DMS 273 (cell line): ENCODE measurements at regions not wholly inside any gene's neighbourhood (a gene's known extent, or its start where the extent isn't known, plus 50 kb on each side); places are given as distances from the start of the nearest gene placed in this dataset.

ENCODE experiments used
- DNase-seq: peaks from one replicate; lab custom pipeline; 2025; ENCODE audit not compliant: unreplicated experiment; lab: John Stamatoyannopoulos, UW

DNA sequence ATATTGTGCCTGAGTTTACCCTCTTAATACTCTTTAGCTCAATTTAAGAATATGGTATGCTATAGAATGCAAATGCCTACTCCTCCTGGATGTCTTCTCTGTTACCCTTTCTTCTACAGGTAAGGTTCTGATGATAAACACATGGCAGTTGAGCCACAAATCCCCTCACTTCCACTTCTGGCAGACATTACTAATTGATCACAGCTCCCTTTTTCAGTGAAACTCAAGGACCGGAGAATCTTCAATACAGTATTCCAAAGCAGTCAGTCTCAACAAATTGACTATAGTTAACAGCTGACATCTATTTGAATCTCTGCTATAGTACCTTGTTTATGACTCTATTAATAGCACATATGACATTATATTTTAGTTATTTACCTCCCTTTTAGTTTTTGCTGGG, 232.1 kb upstream of the ADAMTS9 start:
- DNase-seq, result no peak

DNA sequence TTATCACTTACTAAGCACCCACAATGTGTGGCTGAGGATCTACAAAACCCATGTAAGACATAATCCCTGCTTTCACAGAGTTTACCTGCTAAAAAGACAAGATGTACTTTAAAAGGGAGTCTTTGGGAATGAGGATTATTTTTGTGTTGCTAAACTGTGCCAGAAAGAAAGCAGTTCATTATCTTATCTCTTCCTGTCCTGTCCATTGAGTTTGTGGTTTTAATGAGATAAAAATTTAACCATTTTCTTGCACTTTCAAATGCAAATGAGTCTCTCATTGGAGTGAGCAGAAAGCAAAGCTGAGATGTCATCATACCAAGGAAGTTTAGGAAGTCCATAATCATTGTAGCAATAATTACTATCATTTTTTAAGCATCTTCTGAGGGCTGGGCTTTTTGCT, 231.2 kb upstream of the ADAMTS9 start:
- DNase-seq, result no peak

DNA sequence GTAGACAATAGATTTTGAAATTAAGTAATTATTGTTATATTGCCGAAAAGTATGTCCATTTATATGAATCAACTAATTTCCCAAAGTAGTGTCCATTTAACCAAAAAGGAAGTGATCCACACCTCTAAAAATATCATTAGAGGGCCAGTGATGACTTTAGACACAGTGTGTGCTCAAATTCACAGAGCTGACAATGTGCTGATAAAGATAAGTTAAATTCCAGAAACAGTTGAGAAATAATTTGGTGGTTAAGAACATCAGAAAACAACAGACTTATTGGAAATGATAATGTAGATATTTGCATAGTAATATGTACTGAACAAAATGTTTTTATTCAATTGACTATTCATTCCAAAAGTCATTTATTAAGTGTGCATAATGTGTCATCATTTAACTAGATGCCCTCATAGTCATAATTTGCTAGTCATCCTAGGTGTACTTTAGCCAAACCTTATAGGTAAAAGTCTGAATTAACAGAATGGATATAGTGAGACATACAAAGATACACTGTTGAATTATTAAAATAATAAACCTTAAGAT, 230.2 kb upstream of the ADAMTS9 start:
- no peak for DNase-seq

DNA sequence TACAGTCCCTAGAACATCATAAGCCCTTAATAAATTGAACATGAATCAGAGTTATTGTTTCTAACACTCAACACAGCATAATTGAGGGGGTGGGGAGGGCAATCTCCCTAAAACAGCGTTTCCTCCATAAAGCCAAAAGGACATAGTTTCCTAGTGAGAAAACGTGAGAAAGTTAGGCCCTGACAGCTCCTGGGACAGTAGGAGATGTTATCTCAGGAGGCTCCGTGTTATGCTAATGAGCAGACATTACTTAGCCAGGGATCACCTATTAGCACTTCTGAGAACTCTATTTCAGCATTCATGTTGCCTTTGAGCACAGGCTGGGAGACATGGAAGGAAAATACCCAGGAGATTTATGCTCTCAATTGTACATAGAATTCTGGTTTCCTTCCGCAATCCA, 229.1 kb upstream of the ADAMTS9 start:
- no peak for DNase-seq

DNA sequence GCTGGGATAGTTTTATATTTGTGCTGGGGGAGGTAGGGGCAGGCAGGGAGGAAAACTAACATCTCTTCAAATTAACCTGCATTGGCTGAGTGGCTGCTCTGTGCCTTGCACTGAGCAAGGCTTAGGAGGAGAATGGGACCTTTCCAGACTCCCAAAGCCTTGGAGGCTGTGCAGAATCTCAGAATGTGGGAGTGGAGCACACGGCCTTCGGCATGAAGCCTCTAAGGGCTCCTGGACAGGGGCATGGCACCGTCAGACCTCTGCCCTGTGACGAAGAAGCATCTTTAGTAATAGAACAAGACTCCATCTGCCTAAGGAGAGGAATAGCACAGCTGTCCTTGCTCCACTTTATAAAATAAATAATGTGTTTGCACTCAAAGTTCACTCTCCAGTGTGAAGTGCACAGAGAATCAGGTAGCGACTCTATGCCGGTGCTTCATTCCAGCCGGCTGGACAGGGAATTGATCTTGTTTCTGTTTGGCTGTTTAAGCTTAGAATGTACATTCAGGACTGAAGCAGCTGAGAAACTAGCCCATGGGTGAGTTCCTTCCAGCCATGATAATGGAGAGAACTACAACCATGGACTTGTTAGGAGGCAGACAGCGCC, 228.5 kb upstream of the ADAMTS9 start:
- DNase-seq, result no peak

DNA sequence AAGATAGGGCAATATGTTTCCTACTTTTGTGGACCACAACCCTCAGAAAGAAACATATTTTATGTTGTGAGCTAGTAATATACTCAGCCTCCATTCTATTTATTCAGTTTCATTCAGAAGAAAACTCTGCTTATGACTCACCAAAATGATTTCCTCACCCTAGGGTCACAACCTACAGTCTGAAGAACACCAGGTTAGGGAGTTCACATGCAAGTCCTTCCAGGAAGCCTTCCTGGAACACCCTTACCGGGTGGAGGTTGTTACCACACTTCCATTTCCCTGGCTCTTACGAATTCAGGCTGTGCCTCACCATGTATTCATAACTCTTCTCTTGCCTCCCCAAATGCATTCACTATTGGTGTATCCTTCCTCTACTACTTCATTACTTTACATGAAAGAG, 228.0 kb upstream of the ADAMTS9 start:
- DNase-seq, result no peak

DNA sequence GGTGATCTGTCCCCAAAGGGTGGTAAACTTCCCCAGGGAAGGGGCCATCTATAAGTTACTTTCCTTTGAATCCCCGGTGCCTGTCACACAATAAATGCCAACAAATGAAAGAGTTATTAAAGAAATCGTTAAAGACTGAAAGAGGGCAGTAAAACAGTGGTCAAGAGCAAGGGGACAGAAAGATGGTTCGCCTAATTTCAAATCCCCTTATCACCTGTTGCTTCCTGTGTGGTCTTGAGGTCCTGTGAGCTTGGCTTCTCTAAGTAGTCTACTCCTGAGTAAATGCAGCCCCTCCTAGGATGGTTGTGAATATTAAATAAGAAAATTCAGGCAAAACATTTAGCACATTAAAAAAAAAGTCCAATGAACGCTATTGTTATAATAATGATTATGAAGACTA, 225.7 kb upstream of the ADAMTS9 start:
- no peak for DNase-seq

DNA sequence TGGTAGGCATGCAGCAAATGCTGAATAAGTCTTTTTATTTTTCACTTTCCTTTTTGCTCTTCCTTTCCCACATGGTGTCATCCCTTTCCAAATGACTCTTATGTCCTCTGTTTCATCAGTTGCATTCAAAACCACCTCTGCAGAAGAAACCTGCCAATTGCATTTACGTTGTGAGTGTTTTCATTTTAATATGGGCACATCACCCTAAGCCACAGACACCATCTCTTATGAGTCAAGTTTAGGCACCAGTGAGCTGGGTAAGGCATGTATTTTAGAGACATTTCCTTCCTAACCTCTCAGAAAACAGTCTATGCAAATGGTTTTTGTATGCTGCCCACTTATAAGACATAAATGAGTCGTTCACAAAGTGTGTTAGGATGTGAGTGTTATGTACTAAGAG, 223.3 kb upstream of the ADAMTS9 start:
- DNase-seq, result no peak

DNA sequence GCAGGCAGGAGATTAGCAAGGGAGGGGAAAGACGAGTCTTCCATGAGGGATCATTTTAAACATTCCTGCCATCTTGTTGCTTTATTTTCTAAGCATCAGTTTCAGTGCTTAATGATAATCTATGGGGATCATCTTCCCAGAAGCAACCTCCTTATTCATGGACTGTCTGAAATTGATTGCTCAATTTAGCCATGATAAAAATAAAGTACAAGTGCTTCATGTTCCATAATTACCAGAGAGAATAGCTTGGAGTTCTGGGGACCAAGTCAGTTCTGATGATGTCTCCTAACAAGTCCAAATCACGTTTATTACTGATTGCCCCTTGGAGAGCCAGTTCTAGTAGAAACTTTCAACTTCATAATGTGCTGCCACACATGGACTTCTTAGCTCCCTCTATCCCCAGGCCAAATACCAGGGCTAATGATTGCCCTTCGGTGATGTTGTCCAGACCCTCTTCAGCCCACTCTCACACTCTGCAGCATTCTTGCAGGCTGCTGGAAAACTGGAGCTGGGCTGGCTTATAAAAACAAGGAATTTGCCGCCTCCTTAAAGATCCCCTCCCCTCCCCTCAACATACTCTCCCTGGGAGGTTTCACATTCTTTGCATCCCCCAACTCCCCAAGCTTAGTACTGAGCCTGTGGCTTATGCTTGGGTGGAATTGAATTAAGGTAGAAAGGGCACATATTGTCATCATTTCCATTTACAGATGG, 222.1 kb upstream of the ADAMTS9 start:
- DNase-seq, result no peak

DNA sequence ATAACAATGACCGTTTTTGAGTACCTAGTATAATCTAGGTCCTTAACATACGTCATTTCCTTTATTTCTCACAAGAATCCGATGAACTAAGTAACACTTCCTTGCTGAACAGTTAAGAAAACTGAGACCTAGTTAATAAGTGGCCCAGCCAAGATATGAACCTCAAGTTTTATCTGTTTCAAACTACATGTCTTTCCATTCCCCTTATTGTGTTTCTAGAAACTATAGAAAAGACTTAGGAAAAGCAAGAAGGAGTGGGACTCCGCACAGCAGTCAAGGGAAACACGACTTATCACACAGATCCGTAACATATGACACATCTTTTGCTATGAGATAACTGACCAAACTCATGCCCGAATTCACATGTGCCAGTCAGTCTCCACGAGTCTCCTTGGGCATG, 221.2 kb upstream of the ADAMTS9 start:
- DNase-seq, result no peak

DNA sequence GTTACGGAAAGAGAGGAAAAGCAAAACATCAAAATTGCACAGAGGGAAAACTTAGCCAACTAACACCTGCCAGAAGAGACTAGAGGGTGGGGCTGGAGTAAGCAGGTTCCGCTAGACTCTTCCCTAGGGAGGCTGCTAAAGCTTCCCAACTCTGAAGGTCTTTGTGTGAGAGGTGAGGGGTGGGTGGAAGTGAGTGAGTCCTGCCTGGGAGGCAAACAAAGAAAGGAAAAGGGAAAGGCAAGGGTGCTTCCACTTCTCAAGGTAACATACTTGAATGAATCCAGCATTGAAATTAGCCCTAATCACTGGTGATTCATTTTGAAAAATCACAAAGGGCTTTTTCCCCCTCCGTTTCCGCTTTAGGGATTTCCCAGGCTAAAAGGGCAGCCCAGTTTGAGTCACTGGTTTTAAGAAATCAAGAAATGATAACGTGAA, 220.5 kb upstream of the ADAMTS9 start:
- DNase-seq, result no peak

DNA sequence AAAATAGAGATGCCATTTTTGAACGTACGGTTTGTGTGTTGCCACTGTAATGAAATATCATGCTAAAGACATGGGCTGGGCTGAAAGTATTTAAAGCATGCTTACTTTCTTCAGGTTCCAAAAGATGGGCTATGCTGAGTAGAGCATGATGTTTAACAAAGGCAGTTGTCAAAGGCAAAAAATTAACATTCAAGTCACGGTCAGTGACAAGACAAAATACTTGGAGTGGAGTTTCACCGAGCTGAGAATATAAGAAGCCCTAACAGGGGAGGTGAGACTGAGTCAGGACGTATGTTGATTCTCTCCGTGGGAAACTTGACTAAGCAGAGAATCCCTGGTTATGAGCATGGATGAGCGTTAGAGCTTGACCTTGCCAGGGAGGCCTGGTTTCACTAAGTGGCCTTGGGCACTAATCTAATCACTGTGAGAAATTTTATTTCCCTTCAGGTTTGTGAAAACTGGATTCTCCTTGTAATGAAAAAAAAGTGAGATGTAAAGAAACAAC, 218.2 kb upstream of the ADAMTS9 start:
- no peak for DNase-seq

DNA sequence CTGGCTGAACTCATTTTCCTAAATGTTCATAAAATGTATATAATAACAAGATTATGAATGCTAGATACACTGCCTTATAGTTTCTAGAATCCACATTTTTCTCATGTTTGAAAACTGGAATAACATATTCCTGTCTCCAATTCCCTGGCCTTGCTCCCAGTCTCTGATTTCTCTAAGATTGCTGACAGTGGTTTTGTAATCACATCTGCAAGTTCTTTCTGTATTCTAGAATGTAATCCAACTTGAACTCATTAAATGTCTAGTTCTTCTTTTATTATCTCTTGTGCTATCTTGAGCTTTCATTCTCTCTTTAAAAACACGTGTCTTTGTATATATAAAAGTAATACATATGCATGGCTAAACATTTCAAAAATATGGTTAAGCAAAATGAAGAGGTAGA, 215.2 kb upstream of the ADAMTS9 start:
- no peak for DNase-seq

DNA sequence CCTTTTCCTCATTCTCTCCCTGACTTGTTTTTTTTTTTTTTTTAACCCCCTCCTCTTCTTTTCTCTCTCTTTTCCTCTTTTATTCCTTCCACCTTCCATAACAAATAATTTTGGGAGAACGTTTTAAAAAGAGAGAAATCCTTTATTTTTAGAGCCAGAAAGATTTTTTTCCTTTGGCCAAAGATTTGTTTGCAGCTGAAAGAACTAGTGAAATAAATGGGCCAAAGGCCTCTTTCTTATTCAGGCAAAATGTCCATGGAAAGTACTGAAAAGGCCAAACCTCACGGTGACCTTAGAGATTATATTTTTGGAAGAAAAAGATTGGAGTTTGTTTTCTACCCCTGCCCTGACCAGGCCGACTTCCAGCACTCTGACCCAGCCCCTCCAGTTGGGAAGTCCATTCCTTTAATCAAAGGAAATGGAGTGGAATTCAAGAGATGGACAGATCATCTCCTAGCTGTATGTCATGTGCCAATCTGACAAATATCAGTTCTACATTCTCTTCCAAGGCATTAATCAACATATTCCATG, 214.3 kb upstream of the ADAMTS9 start:
- no peak for DNase-seq

DNA sequence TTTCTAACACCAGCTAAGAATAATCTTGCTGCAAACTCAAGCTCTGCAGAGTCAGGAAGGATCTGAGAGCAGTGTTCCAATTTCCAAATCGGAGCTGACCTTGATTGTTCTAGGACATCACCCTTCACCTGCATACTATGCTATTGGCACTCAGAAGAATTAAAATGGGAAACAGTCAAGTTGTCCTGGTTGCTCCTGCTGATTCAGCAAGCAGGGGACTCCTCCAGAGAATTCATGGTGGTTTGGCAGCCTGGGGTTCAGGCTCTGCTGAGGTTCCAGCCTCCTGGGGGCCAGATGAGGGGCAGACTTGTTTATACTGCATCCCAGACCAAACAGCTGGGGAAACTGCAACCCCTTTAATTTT, 213.7 kb upstream of the ADAMTS9 start:
- no peak for DNase-seq

DNA sequence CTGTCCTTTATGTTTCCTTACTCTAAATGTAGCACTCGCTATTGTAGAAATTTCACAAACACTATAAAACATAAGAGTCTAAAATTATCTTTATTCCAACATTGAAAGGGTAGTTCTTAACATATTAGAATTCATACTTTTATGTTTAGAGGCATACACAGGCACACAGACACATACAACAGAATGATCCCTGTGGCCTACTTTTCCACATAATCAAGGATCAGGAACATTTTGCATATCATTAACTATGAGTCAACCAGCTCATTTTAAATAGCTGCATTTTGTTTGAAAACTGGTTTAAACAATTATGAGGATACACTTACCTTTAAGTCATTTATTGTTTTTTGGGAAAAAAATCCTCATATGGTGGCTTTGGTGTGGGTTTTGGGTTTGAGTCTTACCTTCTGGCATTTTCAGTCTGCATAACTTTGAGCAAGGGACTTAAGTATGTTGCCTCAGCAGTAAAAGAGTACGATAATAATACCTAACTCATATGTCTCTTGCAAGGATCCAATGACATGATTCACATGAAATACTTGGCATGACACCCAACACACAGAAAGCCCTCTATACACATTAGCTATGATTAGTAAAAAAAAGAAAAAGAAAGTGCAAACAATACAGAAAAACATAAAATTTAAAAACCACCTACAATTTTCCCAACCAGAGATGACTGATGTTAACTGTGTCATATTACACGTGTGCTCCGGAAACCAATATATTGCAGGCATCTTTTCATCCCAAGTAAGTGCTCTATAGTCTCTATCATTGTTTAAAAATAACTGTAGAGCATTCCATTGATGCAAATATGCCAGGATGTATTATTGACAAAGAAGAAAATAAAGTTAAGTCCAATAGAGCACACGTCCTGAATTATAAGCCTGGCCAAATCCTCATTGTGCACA, 213.1 kb upstream of the ADAMTS9 start:
- no peak for DNase-seq

DNA sequence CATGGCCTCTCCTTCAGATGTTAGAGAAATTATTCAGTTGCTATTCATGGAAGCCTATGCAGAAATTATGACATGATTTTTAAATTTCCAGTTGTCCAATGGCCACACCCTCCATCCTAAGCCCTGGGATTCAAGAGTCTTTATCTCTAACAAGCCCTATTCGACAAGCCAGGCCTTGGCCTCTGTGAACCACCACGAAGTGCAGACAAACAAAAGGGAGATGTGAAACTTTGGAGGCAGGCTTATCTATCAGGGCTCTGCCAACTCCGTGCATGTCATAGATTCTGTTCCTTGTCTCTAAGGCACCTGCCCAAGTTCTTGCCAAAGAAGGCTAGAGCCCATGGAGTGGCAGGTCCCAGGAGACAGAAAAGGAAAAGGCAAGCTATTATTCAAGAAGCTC, 212.4 kb upstream of the ADAMTS9 start:
- DNase-seq, result no peak

DNA sequence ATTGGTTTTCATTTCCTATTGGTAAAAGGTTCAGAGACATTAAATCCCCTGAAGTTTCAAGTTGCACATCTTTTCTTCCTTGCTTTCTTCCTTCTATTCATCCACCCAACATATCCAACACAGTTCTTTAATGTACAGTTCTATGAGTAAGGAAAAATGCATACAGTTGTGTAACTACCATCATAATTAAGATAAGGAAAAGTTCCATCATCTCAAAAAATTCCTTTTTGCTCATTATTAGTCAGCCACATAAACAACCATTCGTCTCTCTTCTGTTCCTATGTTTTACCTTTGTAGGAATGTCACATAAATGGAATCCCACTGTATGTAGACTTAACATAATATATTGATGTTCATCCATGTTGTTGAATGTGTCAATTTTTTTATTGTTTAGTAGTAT, 211.1 kb upstream of the ADAMTS9 start:
- no peak for DNase-seq

DNA sequence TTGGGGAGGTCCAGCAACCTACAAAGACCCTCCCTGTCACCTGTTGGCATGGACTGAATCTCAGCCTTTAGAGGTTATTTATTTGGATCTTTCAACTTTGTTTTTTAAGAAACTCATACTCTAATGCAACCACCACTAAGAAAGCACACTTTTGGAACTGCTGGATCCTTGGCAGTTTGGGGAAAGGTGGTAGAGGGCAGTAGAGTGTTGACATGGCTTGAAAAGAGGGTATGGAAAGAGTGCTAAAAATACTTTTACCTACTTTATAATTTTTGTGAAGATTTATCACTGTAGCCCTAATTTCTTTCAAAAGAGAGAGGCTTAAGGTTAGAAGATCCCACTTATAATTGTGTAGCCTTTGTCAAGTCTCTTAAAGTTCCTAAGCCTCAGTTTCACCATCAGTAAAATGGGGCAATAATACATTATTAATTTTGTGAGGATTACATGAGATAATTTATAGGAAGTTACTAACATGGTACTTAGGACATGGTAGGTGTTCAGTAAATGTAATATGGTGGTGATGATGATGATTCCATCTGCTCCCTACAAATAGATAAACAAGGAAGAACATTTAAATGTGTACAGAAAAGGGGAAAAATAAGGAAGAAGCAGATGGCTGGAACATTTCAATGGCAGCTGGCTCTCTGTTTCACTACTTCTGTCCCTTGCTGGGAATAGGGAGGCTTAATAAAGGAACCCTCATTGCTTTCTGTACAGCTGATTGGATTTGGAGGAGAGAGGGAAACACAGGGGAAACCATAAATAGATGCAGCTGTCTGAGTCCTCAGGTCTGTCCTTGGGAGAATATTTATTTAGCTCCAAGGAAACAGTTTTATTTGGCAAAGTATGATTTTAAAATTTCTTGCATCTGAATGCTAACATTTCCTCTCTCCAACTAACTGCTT, 208.4 kb upstream of the ADAMTS9 start:
- peak; percentile 39 for DNase-seq
